ENCODE measurements at regions not wholly inside any gene's neighbourhood (a gene's known extent, or its start where the extent isn't known, plus 50 kb on each side); places are given as distances from the start of the nearest gene placed in this dataset.

DNA sequence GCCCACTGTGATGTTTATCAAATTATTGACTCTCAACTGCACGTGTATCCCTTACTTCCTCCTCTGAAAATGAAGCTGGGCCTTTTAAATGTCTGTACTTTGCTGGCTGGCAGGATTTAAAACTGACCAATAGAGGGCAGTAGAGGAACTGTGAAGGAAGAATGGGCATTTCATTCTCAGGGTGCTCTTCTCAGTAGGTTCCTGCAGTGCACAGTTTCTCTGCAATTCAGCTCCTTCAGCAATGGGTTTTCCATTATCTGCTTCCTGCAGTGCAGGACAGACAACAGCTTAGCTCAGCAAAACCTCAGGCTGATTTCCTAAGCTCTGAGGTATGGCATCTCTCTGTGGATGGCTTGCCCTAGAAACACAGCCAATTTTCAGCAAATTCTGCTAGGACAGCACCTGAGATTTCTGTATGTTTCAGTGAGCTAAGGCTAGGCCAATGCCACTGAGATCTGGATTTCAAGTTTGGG, 298.4 kb upstream of the PRDM9 start:
- no peak for TF ChIP-seq POLR2A (IDR thresholded peaks at IDR 0.05)
- TF ChIP-seq, protein P1, sequence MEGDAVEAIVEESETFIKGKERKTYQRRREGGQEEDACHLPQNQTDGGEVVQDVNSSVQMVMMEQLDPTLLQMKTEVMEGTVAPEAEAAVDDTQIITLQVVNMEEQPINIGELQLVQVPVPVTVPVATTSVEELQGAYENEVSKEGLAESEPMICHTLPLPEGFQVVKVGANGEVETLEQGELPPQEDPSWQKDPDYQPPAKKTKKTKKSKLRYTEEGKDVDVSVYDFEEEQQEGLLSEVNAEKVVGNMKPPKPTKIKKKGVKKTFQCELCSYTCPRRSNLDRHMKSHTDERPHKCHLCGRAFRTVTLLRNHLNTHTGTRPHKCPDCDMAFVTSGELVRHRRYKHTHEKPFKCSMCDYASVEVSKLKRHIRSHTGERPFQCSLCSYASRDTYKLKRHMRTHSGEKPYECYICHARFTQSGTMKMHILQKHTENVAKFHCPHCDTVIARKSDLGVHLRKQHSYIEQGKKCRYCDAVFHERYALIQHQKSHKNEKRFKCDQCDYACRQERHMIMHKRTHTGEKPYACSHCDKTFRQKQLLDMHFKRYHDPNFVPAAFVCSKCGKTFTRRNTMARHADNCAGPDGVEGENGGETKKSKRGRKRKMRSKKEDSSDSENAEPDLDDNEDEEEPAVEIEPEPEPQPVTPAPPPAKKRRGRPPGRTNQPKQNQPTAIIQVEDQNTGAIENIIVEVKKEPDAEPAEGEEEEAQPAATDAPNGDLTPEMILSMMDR (IDR thresholded peaks at IDR 0.05) = peak; percentile 40 to 62 (median 43)

Measured in testis (tissue), 2 donors.